Fibroblast of lung (primary cell): ENCODE measurements at regions not wholly inside any gene's neighbourhood (a gene's known extent, or its start where the extent isn't known, plus 50 kb on each side); places are given as distances from the start of the nearest gene placed in this dataset.
"Not testable (repeated sequence)": the region's sequence is repeated elsewhere in the genome, so short reads cannot be mapped to it uniquely, and the experiment has no call there.

ENCODE experiments used
- DNase-seq, 2 donors: peaks; one replicate each; pipeline versions ENCODE4 v3.0.0 to v3.0.0-alpha.2; 2010; ENCODE audit warnings: low read depth in 2 of 2
- H2AFZ ChIP-seq: 2 replicates; pipeline ENCODE4 v1.5.1; 2012; ENCODE audit warnings: low read length, control low read depth, inconsistent platforms
- H3K27ac ChIP-seq: 2 replicates; pipeline ENCODE4 v1.5.1; 2011; ENCODE audit warnings: low read length, control low read depth; ENCODE audit not compliant: insufficient read depth
- H3K27me3 ChIP-seq: 2 replicates; pipeline ENCODE4 v1.5.1; 2011; ENCODE audit warnings: mild to moderate bottlenecking, low read length; ENCODE audit not compliant: control insufficient read depth, insufficient read depth
- H3K36me3 ChIP-seq: 2 replicates; pipeline ENCODE4 v1.5.1; 2011; ENCODE audit warnings: low read length; ENCODE audit not compliant: control insufficient read depth, insufficient read depth
- H3K4me1 ChIP-seq: 2 replicates; pipeline ENCODE4 v1.5.1; 2011; ENCODE audit warnings: low read length; ENCODE audit not compliant: control insufficient read depth, insufficient read depth; ENCODE audit errors: extremely low read depth
- H3K4me2 ChIP-seq: 2 replicates; pipeline ENCODE4 v1.5.1; 2011; ENCODE audit warnings: low read length, control low read depth; ENCODE audit not compliant: insufficient read depth; ENCODE audit errors: extremely low read depth
- H3K4me3 ChIP-seq, 4 experiments: fragments of 200-600 bp in 1 of 4; sonication (generic) in 1 of 4; replicated peaks in 1 of 4; 2 replicates each; pipeline ENCODE4 v1.5.1; 2011 to 2016; ENCODE audit warnings: low read length in 4 of 4, low read depth in 3 of 4, mild to moderate bottlenecking in 3 of 4, control low read depth in 2 of 4, inconsistent platforms in 1 of 4, mixed read lengths in 1 of 4; ENCODE audit not compliant: insufficient read depth in 1 of 4; ENCODE audit errors: control extremely low read depth in 1 of 4
- H3K79me2 ChIP-seq: 2 replicates; pipeline ENCODE4 v1.5.1; 2012; ENCODE audit warnings: mild to moderate bottlenecking, low read length, inconsistent platforms; ENCODE audit not compliant: control insufficient read depth, insufficient read depth
- H3K9ac ChIP-seq: 2 replicates; pipeline ENCODE4 v1.5.1; 2011; ENCODE audit warnings: mild to moderate bottlenecking, low read length, control low read depth; ENCODE audit not compliant: insufficient read depth
- H3K9me3 ChIP-seq: 2 replicates; pipeline ENCODE4 v1.5.1; 2012; ENCODE audit warnings: low read depth, low read length; ENCODE audit not compliant: control insufficient read depth, insufficient read depth
- H4K20me1 ChIP-seq: 2 replicates; pipeline ENCODE4 v1.5.1; 2011; ENCODE audit warnings: low read length; ENCODE audit not compliant: control insufficient read depth, insufficient read depth; ENCODE audit errors: extremely low read depth
- EZH2 ChIP-seq: IDR thresholded peaks from 2 replicates; pipeline ENCODE4 v1.5.1; 2012; ENCODE audit warnings: low read length, control low read depth, mild to moderate bottlenecking; ENCODE audit errors: missing control alignments
- TF ChIP-seq, protein P1 (sequence below), 2 donors: IDR thresholded peaks in 1 of 2; conservative IDR thresholded peaks in 1 of 2; 1 replicate in 1 of 2; 2 replicates in 1 of 2; pipeline ENCODE4 v1.5.1; 2011 to 2012; ENCODE audit warnings: low read length in 2 of 2, control low read depth in 1 of 2, inconsistent platforms in 1 of 2, low read depth in 1 of 2, mild to moderate bottlenecking in 1 of 2

DNA sequence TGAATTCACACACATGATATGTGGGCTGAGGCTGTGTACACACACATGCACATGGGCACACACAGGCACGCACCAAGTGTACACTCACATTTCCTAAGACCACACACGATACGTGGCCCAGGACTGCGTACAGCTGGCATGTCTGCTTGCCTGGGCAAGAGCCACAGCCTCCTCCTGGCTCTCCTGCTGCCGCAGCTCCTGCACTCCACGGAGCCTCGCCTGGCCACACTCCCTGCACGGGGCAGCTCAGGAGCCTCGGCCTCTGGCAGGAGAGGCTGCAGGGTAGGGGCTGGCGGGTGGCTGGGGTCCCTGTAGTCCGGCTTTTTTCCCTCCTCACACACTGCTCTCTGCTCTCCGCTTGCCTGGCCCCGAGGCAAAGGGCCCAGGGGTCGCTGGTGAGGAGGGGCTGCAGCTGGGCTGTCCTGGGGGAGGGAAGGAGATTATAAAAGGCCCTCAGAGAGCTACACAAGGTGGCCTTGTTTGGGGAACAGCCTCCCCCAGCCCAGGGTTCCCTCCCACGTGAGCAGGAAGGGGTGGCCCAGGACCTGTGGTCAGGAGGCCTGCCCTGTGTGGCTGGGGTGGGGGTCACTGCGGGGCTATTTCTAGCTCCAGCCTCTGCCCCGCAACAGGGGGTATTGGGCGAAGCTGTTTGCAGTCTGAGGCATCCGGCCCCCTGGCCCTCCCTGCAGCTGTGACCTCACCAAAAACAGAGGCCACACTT is 89.0 kb upstream of the SFSWAP start:
- Histone ChIP-seq H3K9ac (no peak overlapping the region), H3K79me2 (no peaks in the 10 kb centered on the region), H3K9me3 (no peaks in the 10 kb centered on the region), H3K4me3 (no peak overlapping the region), H3K27ac (no peak overlapping the region), H2AFZ (no peak overlapping the region), H3K36me3 (no peaks in the 10 kb centered on the region), H4K20me1 (no peaks in the 10 kb centered on the region), H3K4me1 (no peaks in the 10 kb centered on the region), H3K4me2 (no peak overlapping the region), H3K27me3 (no peaks in the 10 kb centered on the region)
- DNase-seq: no peak
- TF ChIP-seq, protein P1, sequence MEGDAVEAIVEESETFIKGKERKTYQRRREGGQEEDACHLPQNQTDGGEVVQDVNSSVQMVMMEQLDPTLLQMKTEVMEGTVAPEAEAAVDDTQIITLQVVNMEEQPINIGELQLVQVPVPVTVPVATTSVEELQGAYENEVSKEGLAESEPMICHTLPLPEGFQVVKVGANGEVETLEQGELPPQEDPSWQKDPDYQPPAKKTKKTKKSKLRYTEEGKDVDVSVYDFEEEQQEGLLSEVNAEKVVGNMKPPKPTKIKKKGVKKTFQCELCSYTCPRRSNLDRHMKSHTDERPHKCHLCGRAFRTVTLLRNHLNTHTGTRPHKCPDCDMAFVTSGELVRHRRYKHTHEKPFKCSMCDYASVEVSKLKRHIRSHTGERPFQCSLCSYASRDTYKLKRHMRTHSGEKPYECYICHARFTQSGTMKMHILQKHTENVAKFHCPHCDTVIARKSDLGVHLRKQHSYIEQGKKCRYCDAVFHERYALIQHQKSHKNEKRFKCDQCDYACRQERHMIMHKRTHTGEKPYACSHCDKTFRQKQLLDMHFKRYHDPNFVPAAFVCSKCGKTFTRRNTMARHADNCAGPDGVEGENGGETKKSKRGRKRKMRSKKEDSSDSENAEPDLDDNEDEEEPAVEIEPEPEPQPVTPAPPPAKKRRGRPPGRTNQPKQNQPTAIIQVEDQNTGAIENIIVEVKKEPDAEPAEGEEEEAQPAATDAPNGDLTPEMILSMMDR (conservative IDR thresholded peaks at IDR 0.05 in 1 of 2, IDR thresholded peaks at IDR 0.05 in 1 of 2; ENCODE audit: low read depth in 1 of 2, low read length in 2 of 2): no peak
- no peak for TF ChIP-seq EZH2

DNA sequence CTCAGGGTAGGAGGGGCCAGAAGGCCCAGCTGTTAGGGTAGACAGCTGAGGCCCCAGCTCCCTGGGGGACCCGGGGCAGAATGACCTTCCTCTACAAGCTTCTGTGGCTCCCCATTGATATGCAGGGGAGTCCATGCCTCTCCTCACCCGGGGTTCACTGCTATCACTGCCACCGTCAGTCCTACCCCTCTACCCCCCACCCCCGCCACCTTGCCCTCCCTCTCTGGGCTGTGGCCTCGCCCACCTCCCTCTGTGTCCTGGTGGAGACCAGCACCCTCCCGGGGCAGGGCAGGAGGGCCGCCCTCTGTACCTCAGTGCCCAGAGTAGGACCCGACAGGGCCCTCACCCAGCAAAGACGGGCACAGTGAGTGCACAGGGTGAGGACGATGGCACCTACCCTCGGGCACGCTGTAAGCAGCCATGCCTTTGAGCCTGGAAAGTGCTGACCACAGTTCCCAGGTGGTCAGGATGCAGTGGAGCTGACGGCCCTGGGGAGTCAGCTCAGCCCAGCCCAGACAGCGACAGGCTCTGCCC is 88.4 kb upstream of the SFSWAP start:
- Histone ChIP-seq H3K9ac (no peak overlapping the region), H3K27ac (no peak overlapping the region), H3K36me3 (no peaks in the 10 kb centered on the region), H3K4me2 (no peak overlapping the region), H3K4me3 (no peak overlapping the region), H3K9me3 (no peaks in the 10 kb centered on the region), H3K79me2 (no peaks in the 10 kb centered on the region), H4K20me1 (no peaks in the 10 kb centered on the region), H3K4me1 (no peaks in the 10 kb centered on the region), H2AFZ (no peak overlapping the region), H3K27me3 (no peaks in the 10 kb centered on the region)
- TF ChIP-seq, protein P1 (conservative IDR thresholded peaks at IDR 0.05 in 1 of 2, IDR thresholded peaks at IDR 0.05 in 1 of 2; ENCODE audit: low read depth in 1 of 2, low read length in 2 of 2): no peak
- no peak for TF ChIP-seq EZH2
- DNase-seq: no peak

DNA sequence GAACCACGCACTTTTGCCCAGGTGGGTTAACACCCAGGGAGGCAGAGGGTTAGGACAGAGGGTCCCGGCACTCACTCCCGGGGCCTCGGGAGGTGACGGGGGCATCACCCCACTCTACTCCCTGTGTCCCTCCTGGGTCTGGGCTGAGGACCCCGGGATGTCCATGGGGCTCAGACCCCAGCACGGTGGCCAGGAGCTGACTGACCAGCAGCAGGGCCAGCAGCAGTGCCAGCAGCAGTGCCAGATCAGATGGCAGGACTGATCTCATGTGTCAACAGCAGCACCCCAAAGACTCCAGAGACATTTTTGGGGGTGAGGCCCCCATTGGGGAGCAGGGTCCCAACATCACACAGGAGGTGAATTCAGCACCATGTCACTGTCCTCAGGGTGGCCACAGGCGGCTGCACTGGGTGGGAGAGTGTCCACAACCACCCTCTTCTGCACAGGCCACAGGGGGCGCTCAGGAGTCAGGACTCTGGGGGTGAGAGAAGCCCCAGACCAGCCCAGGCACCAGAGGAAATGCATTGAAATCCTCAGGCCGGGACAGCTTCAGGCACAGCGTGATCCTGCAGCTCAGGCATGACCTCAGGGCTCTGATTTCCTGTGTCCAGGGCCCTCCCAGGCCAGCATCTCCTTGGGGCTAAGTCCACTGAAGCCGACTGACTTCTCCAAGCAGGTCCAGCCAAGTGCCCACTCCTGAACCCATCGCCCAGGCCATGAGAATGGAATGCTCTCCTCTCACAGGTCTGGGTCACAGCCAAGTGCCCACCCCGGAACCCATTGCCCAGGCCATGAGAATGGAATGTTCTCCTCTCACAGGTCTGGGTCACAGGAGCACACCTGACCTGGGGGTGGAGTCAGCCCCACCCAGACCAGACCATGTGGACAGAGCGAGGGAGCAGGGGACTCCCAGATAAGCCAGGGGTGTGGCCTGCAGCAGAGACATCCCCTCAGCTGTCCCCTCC is 87.2 kb upstream of the SFSWAP start:
- H3K36me3 ChIP-seq, H3K79me2 ChIP-seq, H2AFZ ChIP-seq, DNase-seq, H3K9me3 ChIP-seq, H4K20me1 ChIP-seq, H3K4me2 ChIP-seq, H3K4me3 ChIP-seq, H3K27me3 ChIP-seq, H3K27ac ChIP-seq, H3K4me1 ChIP-seq, H3K9ac ChIP-seq: not testable (repeated sequence)

DNA sequence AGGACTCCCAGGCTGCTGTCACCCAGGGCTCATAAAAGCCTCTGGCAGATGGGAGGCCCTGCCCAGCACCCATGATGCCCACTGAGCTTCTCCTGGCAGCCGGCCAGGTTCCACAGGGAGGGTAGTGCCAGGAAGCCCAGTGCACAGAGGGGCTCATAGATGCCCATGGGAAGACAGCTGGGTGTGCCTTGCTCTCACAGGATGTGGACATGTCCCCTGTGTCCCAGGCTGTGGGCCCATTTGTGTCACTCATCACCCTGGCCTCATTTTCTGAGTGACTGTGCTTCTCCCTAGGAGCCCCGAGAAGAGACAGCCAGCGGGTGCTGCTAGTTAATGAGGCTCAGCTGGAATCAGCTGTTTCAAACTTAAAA is 86.5 kb upstream of the SFSWAP start:
- H3K4me3 ChIP-seq, DNase-seq: not testable (repeated sequence)

DNA sequence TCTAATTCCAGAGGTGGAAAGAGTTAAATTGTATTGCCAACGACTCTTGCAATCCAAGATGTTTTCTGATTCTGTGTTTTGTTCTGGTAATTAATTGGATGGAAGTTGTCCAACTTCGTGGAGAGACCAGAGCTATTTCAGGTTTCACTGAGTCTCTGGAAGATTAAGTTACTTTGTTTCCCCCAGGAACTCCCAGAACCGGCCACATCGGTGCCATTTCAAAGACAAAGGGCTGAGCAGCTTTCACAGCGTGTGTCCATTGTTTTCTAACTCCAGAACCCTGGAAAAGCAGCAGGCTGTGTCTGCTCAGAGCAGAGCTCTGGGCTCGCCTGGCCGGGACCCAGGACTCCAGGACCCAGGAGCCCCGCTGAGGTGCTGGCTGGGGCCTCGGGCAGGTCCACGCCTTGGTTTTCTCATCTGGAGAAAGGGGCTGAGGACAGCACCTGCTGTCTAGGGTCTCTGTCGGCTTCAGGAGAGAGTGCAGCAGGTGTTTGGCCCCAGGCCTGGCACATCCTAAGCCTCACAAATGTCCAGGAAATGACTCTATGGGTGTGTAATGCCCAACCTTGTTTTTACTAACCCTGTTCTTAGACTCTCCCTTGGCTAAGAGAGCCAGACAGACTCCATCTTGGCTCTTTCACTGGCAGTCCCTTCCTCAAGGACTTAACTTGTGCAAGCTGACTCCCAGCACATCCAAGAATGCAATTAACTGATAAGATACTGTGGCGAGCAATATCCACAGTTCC is 86.0 kb upstream of the SFSWAP start:
- H3K4me1 ChIP-seq, H3K79me2 ChIP-seq, H3K9ac ChIP-seq, H3K27me3 ChIP-seq, H3K9me3 ChIP-seq, H3K36me3 ChIP-seq, H3K4me3 ChIP-seq, H2AFZ ChIP-seq, H3K4me2 ChIP-seq, H4K20me1 ChIP-seq, H3K27ac ChIP-seq, DNase-seq: not testable (repeated sequence)

More for the DNA sequence above, 86.5 kb upstream of the SFSWAP start:
- not testable (repeated sequence) for H3K79me2 ChIP-seq, H3K27me3 ChIP-seq, H3K9me3 ChIP-seq, H3K9ac ChIP-seq, H4K20me1 ChIP-seq, H3K4me2 ChIP-seq, H2AFZ ChIP-seq, H3K27ac ChIP-seq, H3K4me1 ChIP-seq, H3K36me3 ChIP-seq
